ENCODE measurements at regions not wholly inside any gene's neighbourhood (a gene's known extent, or its start where the extent isn't known, plus 50 kb on each side); places are given as distances from the start of the nearest gene placed in this dataset.

DNA sequence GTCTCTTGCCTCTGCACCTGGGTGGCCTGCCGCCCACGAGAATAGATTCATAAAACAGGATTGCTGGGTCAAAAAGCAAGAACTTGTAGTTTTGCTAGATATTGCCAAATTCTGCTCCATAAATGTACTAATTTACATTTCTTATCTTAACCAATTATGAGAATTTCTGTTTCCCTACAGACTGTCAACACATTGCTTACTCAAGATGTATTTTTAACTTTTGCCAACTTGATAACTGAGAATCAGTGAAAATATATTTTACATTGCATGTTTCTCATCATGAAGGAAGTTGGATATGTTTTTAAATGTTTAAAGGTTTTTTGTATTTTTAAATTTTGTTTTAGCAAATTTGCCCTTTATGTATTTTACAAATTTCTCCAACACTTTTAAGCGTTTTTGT lies 664.8 kb downstream of the MMUT start:
- TF ChIP-seq, protein P1, sequence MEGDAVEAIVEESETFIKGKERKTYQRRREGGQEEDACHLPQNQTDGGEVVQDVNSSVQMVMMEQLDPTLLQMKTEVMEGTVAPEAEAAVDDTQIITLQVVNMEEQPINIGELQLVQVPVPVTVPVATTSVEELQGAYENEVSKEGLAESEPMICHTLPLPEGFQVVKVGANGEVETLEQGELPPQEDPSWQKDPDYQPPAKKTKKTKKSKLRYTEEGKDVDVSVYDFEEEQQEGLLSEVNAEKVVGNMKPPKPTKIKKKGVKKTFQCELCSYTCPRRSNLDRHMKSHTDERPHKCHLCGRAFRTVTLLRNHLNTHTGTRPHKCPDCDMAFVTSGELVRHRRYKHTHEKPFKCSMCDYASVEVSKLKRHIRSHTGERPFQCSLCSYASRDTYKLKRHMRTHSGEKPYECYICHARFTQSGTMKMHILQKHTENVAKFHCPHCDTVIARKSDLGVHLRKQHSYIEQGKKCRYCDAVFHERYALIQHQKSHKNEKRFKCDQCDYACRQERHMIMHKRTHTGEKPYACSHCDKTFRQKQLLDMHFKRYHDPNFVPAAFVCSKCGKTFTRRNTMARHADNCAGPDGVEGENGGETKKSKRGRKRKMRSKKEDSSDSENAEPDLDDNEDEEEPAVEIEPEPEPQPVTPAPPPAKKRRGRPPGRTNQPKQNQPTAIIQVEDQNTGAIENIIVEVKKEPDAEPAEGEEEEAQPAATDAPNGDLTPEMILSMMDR (IDR thresholded peaks at IDR 0.05), result no peak
- TF ChIP-seq POLR2A (IDR thresholded peaks at IDR 0.05), result no peak

Measured in gastroesophageal sphincter (tissue), 3 donors.